T-helper 2 cell treated with Interferon-gamma antibody and Interleukin-4, amounts not matched to agents 5 μg/mL and 100 μg/mL, for 36 hours (primary cell): ENCODE measurements at regions not wholly inside any gene's neighbourhood (a gene's known extent, or its start where the extent isn't known, plus 50 kb on each side); places are given as distances from the start of the nearest gene placed in this dataset.
A peak's percentile ranks its signal among the peaks of the same experiment; 100 is the strongest.
"Not testable (repeated sequence)": the region's sequence is repeated elsewhere in the genome, so short reads cannot be mapped to it uniquely, and the experiment has no call there.

Experiments used
- DNase-seq: peaks from one replicate; pipeline ENCODE4 v3.0.0; 2021; ENCODE audit warnings: low spot score
- H3K27ac Mint-ChIP-seq: one replicate; pipeline ENCODE4 v1.8.0; 2021; ENCODE audit warnings: mild to moderate bottlenecking, mixed read lengths
- H3K27me3 Mint-ChIP-seq: one replicate; pipeline ENCODE4 v1.8.0; 2021; ENCODE audit warnings: low read depth, mixed read lengths
- H3K36me3 Mint-ChIP-seq: one replicate; pipeline ENCODE4 v1.8.0; 2021; ENCODE audit warnings: low read depth, mixed read lengths
- H3K4me1 Mint-ChIP-seq: one replicate; pipeline ENCODE4 v1.8.0; 2021; ENCODE audit warnings: low read depth, mixed read lengths
- H3K4me3 Mint-ChIP-seq: one replicate; pipeline ENCODE4 v1.8.0; 2022; ENCODE audit warnings: mild to moderate bottlenecking, moderate library complexity, mixed read lengths
- H3K9me3 Mint-ChIP-seq: one replicate; pipeline ENCODE4 v1.8.0; 2021; ENCODE audit warnings: mixed read lengths

DNA sequence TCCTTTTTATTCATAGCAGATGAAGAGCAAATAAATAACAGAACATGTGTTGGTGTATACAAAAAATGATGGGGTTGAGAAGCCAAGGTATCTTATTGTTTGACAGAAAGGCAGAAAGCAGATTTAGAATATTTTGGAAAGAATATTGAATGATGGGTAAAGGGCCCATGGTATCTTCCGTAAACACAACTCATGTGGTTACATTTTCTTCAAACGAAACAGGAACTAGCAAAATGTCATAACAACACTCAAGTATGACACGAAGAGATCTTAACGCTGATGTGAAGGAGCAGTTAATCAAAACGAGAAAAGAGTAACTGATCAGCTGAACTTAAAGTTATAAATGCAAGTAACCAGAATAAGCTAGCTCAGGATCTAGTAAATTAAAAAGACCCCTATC lies 195.7 kb upstream of the GK2 start:
- DNase-seq: no peak
- Mint-ChIP-seq H3K4me3 (peak overlapping the region; percentile 51), H3K9me3 (peaks cover 15% of the 10 kb centered on the region), H3K36me3 (peaks cover 2% of the 10 kb centered on the region), H3K27me3 (peaks cover 8% of the 10 kb centered on the region), H3K4me1 (peaks cover 15% of the 10 kb centered on the region), H3K27ac (peak overlapping the region; percentile 68)

DNA sequence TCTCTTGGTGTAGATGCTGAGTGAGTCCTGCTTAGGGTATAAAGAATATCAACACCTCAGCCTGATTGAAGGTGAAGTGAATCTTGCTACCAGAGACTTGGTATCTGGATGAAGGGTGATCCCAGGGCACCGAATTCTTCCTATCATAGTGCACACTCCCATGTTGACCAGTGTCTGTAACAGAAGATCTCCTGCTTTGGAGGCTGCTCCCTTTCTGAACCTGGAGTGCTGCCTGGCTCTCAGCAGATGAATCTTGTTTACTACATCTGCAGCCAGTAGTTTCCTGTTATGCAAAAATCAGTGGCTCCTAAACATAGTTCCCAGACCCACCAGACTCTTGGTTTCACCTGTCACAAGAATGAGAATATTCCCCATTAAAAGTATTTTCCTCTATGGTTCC lies 191.7 kb upstream of the GK2 start:
- no peak overlapping the region for H3K27ac Mint-ChIP-seq
- H3K27me3 Mint-ChIP-seq: peaks cover 7% of the 10 kb centered on the region
- H3K9me3 Mint-ChIP-seq: peaks cover 15% of the 10 kb centered on the region
- H3K4me3 Mint-ChIP-seq: no peak overlapping the region
- H3K36me3 Mint-ChIP-seq: peaks cover 2% of the 10 kb centered on the region
- DNase-seq: no peak
- peaks cover 14% of the 10 kb centered on the region for H3K4me1 Mint-ChIP-seq

DNA sequence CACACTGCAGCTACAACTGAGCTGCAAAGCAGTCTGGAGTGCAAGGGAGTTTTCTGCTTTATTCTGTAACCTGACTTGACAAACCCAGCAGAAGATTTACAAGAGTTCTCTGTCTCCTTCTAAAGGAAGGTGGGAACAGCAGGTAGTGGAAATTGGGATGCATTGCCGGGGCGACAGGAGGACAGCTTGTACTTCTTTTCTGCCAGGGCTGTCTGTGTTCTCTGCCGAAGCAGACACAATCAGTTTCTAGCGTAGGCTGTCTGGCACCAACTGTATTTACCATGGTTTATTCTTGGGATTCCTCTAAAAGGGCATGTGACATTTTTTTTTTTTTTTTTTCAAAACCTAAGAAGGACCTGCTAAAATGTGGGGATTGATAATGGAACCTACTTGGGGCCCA lies 190.8 kb upstream of the GK2 start:
- H3K4me1 Mint-ChIP-seq: peaks cover 5% of the 10 kb centered on the region
- no peak overlapping the region for H3K4me3 Mint-ChIP-seq
- no peak for DNase-seq
- H3K9me3 Mint-ChIP-seq: peaks cover 15% of the 10 kb centered on the region
- H3K27ac Mint-ChIP-seq: no peak overlapping the region
- H3K27me3 Mint-ChIP-seq: peaks cover 7% of the 10 kb centered on the region
- H3K36me3 Mint-ChIP-seq: peaks cover 2% of the 10 kb centered on the region

DNA sequence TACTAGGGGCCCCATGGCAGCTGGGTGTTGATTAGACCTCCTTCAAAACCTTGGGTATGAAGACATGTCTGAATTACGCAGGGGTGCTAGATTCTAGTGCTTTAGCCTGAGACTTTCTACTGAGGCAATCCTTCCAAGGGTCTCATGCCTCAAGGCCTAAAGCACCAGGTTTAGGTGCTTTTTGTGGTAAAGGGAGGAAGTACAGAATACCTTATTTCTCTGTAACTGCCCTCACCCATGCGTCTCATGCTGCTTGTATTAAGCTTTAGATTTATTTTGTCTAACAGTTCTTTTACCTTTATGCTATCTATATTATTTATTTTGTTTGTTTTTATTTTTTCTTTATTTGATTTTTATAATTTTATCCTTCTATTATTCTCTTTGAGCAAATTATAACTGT lies 190.2 kb upstream of the GK2 start:
- DNase-seq: no peak
- Mint-ChIP-seq H3K27ac (no peak overlapping the region), H3K27me3 (peaks cover 7% of the 10 kb centered on the region), H3K36me3 (no peaks in the 10 kb centered on the region), H3K9me3 (peaks cover 10% of the 10 kb centered on the region), H3K4me1 (no peaks in the 10 kb centered on the region), H3K4me3 (no peak overlapping the region)

DNA sequence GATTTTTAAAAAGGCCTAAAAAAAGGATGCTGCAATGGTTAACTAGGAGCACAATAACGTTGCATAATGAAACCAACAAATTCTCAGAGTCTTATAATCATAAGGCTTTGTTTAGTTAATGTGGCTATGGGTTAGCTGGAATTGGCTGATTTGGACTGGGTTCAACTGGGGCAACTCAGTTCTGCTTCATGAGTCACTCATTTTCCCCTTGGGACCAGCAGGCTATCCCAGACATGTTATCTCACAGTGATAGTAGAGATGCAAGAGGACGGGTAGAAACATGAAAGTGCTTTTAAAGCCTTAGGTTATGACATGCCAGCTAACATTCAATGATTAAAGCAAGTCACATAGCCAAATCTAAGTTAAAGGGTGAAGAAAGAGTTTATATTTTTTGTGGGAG lies 189.2 kb upstream of the GK2 start:
- no peak overlapping the region for H3K4me3 Mint-ChIP-seq
- H3K36me3 Mint-ChIP-seq: no peaks in the 10 kb centered on the region
- H3K4me1 Mint-ChIP-seq: no peaks in the 10 kb centered on the region
- H3K9me3 Mint-ChIP-seq: peaks cover 5% of the 10 kb centered on the region
- DNase-seq: no peak
- H3K27ac Mint-ChIP-seq: no peak overlapping the region
- peaks cover 7% of the 10 kb centered on the region for H3K27me3 Mint-ChIP-seq

DNA sequence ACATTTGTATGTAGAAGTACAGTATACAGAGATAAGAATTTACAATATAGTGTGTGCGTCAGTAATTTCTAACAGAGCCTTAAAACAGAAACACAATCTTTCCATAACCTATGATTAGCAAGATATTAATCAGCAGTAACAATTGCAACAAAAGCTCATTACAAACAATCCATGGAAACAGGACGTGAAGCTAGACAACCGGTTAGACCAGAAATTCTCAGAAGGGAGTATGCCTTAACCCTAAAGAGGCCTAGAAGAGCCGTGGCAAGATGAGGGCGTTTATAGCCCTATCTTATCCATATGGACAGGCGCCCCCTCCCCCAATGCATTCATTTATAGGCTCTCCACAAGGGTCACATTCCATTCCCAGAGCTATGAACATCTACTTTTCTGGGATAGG lies 184.2 kb upstream of the GK2 start:
- not testable (repeated sequence) for H3K4me3 Mint-ChIP-seq, H3K27me3 Mint-ChIP-seq, H3K4me1 Mint-ChIP-seq, DNase-seq, H3K27ac Mint-ChIP-seq, H3K9me3 Mint-ChIP-seq, H3K36me3 Mint-ChIP-seq

DNA sequence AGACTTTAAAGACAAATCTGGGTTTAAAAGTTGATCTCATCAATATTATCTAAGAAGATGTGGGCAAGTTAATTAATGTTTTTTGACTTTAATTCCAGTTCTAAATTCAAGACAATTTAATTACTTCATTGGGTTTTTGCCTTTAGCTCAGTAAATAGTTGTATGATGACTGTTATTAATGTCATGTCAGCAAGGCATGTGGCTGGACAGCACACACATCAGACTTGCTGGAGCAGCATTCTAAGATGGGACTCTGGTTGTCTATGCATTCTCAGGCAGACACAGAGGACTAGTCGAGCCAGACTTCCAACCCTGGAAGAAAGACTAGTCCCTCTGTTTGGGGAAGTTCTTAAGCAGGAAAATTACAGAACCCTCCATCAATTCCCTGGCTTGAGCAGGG lies 180.7 kb upstream of the GK2 start:
- Mint-ChIP-seq H3K27ac (no peak overlapping the region), H3K27me3 (peaks cover 2% of the 10 kb centered on the region), H3K4me3 (no peak overlapping the region), H3K4me1 (no peaks in the 10 kb centered on the region), H3K9me3 (no peaks in the 10 kb centered on the region), H3K36me3 (no peaks in the 10 kb centered on the region)
- no peak for DNase-seq

DNA sequence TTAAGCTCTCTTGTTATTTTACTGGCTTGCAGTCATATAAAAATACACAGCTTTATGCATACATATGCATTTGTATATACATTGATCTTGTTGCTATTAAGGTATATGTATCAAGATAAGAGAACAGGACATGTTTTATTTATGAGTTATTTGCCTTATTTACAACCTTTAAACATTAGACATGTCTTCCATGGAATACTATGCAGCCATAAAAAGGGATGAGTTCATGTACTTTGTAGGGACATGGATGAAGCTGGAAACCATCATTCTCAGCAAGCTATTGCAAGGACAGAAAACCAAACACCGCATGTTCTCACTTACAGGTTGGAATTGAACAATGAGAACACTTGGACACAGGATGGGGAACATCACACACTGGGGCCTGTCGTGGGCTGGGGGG lies 179.2 kb upstream of the GK2 start:
- H3K36me3 Mint-ChIP-seq, DNase-seq, H3K9me3 Mint-ChIP-seq, H3K27ac Mint-ChIP-seq, H3K4me3 Mint-ChIP-seq, H3K4me1 Mint-ChIP-seq, H3K27me3 Mint-ChIP-seq: not testable (repeated sequence)

DNA sequence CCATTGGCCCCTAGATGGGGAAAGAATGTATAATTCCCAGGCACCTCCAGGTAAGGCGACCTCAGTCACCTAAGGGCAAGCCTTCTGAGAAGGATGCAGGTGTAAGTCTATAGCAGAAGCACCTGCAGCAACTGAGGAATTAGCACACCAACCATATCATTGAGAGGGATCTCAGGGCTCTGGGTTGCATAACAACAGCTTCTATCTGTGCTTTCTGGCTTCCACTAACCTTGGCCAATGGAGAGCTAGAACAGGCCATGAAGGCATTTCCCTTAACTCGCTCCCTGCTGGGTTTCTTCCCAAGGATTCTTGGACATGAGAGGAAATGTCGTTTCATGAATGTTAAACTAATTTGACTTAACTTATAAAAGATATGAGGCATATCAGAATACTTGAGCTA lies 177.8 kb upstream of the GK2 start:
- DNase-seq: no peak
- no peak overlapping the region for H3K4me3 Mint-ChIP-seq
- H3K27ac Mint-ChIP-seq: no peak overlapping the region
- no peaks in the 10 kb centered on the region for H3K36me3 Mint-ChIP-seq
- peaks cover 6% of the 10 kb centered on the region for H3K27me3 Mint-ChIP-seq
- no peaks in the 10 kb centered on the region for H3K4me1 Mint-ChIP-seq
- no peaks in the 10 kb centered on the region for H3K9me3 Mint-ChIP-seq

DNA sequence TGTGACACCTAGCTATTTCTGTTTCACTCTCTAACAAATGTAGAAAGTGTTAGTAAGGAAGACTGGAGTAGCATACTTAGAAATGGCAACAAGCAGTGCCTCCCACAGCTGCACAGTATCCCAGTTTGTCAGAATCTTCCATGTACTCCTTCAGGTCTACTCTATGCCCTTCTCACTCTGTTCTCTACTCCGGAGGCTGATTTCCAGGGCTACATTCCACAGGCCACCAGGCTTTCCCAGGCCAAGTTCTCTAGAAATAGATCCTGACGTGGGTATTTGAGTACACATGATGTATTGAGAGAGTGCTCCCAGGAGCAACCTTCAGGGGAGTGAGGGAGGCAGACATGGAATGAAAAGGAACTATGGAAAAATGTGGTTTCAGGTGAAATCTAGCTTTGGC lies 177.3 kb upstream of the GK2 start:
- DNase-seq: no peak
- Mint-ChIP-seq H3K36me3 (no peaks in the 10 kb centered on the region), H3K27me3 (peaks cover 6% of the 10 kb centered on the region), H3K4me3 (no peak overlapping the region), H3K27ac (no peak overlapping the region), H3K4me1 (no peaks in the 10 kb centered on the region), H3K9me3 (no peaks in the 10 kb centered on the region)

DNA sequence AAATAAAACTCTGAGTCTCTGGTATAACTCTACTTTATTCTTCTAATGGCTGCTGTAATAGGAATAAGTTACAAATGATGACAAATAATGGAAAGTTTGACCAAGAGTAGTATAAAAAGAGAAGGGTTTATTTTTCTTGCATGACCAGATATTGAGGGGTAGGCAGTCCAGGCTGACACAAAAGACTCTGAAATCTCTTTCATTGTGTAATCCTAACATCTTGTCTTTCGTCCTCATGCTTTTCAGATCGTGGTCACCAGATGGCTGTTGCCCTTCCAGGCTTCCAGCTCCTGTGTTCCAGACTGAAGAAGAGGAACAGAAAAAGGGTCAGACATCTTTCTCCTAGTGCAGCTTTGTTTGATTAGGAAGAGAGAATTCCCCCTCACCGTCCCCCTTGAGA lies 176.9 kb upstream of the GK2 start:
- Mint-ChIP-seq H3K4me1 (no peaks in the 10 kb centered on the region), H3K27ac (no peak overlapping the region), H3K27me3 (peaks cover 6% of the 10 kb centered on the region), H3K9me3 (no peaks in the 10 kb centered on the region), H3K36me3 (no peaks in the 10 kb centered on the region), H3K4me3 (no peak overlapping the region)
- DNase-seq: no peak

DNA sequence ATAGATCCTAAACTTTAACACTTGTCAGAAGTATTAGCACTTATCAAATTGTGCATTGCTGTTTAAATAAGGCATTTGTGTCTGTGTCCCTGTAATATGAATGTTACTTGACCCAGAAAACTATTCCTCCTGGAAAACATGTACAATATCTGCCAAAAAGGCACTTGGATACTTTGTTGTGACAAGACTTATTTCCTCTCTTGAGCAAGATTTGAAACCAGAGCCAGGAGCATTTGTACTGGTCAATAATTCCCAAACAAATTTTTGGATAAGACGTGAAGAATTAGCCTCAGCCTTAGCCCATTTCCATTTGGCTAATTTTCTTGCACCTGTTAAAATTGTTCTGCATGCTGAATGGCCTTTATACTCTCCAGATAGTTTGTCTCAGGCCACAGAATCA lies 176.3 kb upstream of the GK2 start:
- H3K9me3 Mint-ChIP-seq: no peaks in the 10 kb centered on the region
- DNase-seq: no peak
- H3K27me3 Mint-ChIP-seq: peaks cover 7% of the 10 kb centered on the region
- H3K4me1 Mint-ChIP-seq: no peaks in the 10 kb centered on the region
- no peak overlapping the region for H3K27ac Mint-ChIP-seq
- no peak overlapping the region for H3K4me3 Mint-ChIP-seq
- no peaks in the 10 kb centered on the region for H3K36me3 Mint-ChIP-seq

DNA sequence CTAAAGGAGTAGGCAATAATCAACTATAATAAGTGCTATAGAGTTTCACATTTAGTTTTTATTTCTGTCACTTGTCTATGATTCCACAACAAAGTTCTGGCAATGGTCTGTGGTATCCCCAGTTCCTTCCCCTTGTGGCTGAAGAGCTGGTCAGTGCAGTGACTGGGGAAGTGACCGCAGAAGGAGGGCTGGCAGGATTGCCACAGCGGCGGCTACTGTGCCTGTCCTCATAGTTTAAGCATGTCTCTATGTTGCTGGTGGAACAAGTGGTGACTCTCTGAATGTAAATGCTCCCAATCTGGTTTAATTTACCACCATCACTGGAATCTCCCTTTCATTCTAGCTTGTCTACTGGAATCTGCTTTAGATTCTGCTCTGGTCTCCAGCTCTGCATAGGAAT lies 170.6 kb upstream of the GK2 start:
- H3K36me3 Mint-ChIP-seq: no peaks in the 10 kb centered on the region
- H3K27ac Mint-ChIP-seq: no peak overlapping the region
- no peak overlapping the region for H3K4me3 Mint-ChIP-seq
- H3K4me1 Mint-ChIP-seq: no peaks in the 10 kb centered on the region
- H3K9me3 Mint-ChIP-seq: no peaks in the 10 kb centered on the region
- no peak for DNase-seq
- H3K27me3 Mint-ChIP-seq: peaks cover 13% of the 10 kb centered on the region

DNA sequence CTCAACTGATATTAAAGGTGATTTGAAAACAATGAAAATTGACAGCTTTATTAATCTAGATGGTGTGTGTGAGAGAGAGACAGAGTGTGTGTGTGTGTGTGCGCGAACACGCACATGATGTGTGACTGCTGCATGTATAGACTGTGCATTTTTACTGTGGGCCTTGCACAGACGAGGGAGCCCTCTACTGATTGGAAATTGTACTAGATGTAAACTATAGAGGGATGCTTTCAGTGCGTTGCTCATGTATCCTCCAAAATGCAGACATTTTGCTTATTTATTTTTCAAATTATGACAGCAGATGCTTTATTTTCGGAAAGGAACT lies 168.4 kb upstream of the GK2 start:
- Mint-ChIP-seq H3K4me3 (no peak overlapping the region), H3K9me3 (no peaks in the 10 kb centered on the region), H3K27ac (no peak overlapping the region), H3K27me3 (peaks cover 10% of the 10 kb centered on the region), H3K4me1 (no peaks in the 10 kb centered on the region), H3K36me3 (no peaks in the 10 kb centered on the region)
- no peak for DNase-seq

DNA sequence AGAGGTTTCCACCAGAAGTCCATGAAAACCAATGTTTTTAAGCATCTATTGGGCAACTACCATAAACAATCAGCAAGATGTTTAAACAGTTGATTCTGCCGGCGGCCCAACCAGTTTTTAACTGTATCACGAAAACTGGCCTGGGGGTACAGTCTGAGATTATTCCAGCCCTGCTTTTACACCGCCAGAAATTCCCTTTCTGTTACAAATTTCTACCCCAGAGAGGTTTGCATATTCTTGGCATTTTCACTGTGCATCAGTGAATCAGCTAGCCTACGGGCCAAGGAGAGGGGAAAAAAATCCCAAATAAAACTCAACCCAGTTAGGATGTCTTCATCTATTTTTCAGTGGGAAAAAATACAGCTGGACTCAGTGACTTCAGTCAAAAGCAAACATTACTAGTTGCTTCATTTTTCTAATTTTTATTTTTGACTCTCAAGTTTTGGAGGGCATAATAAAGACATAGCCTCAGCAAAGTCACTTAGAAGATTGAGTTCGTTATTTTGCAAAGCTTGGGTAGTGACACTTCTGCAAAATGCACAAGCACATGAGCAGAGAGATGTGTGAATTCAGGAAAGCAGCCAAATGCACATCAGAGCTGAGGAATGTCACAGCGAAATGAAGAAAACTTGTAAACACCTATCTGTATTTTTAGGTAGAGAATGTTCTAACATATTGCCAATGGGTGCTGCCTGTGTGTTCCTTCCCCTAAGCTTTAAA lies 167.8 kb upstream of the GK2 start:
- no peak overlapping the region for H3K27ac Mint-ChIP-seq
- peaks cover 10% of the 10 kb centered on the region for H3K27me3 Mint-ChIP-seq
- no peaks in the 10 kb centered on the region for H3K36me3 Mint-ChIP-seq
- H3K4me3 Mint-ChIP-seq: no peak overlapping the region
- no peaks in the 10 kb centered on the region for H3K9me3 Mint-ChIP-seq
- no peaks in the 10 kb centered on the region for H3K4me1 Mint-ChIP-seq
- DNase-seq: no peak
